HG03571 (cell line): ENCODE measurements at regions not wholly inside any gene's neighbourhood (a gene's known extent, or its start where the extent isn't known, plus 50 kb on each side); places are given as distances from the start of the nearest gene placed in this dataset.
A peak's percentile ranks its signal among the peaks of the same experiment; 100 is the strongest.
"Not testable (repeated sequence)": the region's sequence is repeated elsewhere in the genome, so short reads cannot be mapped to it uniquely, and the experiment has no call there.

ENCODE experiments used
- ATAC-seq: cut with Tn5 transposase; IDR thresholded peaks from one replicate; pipeline ENCODE4 v1.9.1; 2021; ENCODE audit not compliant: unreplicated experiment

- no peak for ATAC-seq
Observed at GRCh38 chr4:116551806-116552205, 533.6 kb downstream of the TRAM1L1 start.

GRCh38 chr4:116547632-116548031 is 537.7 kb downstream of the TRAM1L1 start:
- no peak for ATAC-seq

DNA sequence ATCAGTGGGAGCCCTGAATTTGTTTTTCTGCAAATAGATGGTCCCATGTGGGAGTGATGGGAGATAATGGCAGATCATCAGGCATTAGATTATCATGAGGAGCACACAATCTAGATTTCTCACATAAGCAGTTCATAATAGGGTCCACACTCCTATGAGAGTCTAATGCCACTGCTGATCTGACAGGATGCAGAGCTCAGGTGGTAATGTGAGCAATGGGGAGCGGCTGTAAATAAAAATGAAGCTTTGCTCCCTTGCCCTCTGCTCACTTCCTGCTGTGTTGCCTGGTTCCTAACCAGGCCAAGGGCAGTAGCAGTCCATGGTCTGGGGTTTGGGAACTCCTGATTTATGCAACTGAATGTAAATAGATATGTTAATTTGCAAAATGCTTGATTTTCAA is 538.6 kb downstream of the TRAM1L1 start:
- ATAC-seq = no peak

DNA sequence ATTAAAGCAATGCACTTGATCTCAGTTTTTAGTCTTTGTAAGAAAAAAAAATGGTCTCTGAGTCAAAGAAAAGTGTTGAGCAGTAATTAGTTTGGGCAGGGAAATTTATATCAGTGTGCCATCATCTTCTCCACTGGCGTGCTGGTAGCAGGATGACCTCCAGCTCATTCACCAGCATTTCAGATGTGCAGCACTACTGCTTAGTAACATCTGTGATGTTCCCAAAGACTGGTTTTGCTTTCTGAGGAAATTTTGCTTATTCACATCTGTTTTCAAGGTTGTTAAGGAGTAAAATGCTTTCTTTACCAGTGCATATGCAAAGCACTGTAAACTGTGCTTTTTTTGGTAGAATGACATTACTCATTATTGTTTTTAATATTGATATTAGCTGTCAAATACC is 540.4 kb downstream of the TRAM1L1 start:
- ATAC-seq = no peak

DNA sequence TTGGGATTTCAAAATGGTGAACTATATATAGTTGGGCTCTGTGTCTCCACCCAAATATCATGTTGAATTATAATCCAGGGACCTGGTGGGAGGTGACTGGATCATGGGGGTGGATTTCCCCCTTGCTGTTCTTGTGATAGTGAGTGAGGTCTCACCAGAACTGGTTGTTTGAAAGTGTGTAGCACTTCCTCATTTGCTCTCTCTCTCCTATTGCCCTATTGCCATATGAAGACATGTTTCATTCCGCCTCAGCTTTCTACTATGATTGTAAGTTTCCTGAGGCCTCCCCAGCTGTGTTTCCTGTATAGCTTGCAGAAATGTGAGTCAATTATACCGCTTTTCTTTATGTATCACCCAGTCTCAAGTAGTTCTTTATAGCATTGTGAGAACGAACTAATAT is 545.6 kb downstream of the TRAM1L1 start:
- no peak for ATAC-seq

DNA sequence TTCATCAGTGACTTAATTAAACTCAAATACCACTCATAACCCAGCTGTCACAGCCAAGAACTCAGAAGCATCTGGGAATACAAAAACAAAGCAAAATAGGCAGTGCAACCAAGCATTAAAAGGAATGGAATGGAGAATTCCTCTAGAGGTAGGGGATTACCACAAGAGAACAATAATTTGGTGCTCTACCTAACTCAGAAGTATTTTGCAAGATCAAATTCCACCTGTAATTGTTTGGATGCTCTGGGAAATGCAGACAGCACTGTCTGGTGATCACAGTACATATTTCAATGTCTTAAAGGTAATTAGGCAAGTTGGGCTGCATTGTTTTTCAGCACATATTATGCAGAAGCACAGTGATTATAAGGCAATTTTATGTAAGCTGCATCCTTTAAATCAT is 547.5 kb downstream of the TRAM1L1 start:
- ATAC-seq = no peak

GRCh38 chr4:116536024-116536423 is 549.4 kb downstream of the TRAM1L1 start:
- not testable (repeated sequence) for ATAC-seq

GRCh38 chr4:116531870-116532269 is 553.5 kb downstream of the TRAM1L1 start:
- ATAC-seq = no peak

DNA sequence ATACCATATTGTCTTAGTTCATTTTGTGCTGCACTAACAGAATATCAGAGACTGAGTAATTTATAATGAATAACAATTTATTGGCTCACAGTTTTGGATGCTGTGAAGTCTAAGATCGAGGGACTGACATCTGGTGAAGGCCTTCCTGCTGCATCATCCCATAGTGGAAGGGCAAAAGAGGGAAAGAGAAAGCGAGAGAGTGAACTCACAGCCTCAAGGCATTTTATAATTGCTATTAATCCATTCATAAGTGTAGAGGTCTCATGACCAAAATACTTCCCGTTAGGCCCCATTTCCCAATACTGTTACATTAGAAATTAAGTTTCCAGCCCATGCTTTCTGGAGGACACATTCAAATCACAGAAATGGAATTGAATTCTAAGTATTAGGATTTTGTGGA is 554.4 kb downstream of the TRAM1L1 start:
- no peak for ATAC-seq

GRCh38 chr4:116530048-116530447 is 555.3 kb downstream of the TRAM1L1 start:
- no peak for ATAC-seq

- no peak for ATAC-seq
Observed at GRCh38 chr4:116529129-116529528, 556.2 kb downstream of the TRAM1L1 start.

DNA sequence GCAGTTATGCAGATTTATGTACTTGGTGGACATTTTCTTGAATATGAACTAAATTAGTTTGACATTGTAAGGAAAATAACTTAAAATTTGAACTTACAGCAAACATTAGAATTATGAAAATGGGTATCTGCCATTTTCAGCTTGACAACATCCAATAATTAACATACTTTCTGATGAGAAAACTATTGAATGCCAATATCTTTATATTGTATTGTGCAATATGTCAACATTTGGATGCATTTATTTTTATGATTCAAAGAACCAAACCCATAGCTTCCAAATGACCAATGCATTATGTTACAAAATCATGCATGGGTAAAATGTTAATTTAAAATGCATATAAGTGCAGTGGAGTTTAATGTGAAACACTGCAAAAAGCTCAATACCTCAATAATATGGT is 562.5 kb downstream of the TRAM1L1 start:
- no peak for ATAC-seq

- ATAC-seq = no peak
Observed at GRCh38 chr4:116520886-116521285, 564.5 kb downstream of the TRAM1L1 start.

- ATAC-seq = no peak
Observed at GRCh38 chr4:116516711-116517110, 568.7 kb downstream of the TRAM1L1 start.

GRCh38 chr4:116515959-116516358 is 569.4 kb downstream of the TRAM1L1 start:
- no peak for ATAC-seq

GRCh38 chr4:116512552-116512951 is 572.8 kb downstream of the TRAM1L1 start:
- ATAC-seq = no peak

DNA sequence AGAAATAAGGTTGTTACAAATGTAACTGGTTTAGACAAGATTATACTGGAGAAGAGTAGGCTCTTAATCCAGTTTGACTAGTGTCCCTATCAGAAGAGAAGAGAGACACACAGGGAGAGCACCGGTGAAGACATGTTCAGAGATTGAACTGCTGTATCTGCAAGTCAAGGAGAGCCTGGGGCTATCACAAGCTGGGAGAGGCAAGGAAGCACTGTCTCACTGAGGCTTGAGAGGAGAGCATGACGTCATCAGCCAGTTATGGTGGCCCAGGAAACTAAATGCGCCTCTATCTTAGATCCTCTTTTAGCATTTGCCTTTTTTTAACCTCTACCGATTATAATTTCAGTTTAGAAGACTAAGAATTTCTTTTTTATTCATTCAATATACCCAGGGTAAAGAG is 583.4 kb downstream of the TRAM1L1 start:
- ATAC-seq = no peak

GRCh38 chr4:116500225-116500624 is 585.2 kb downstream of the TRAM1L1 start:
- ATAC-seq = no peak

GRCh38 chr4:116489739-116490138 is 595.6 kb downstream of the TRAM1L1 start:
- ATAC-seq = no peak

GRCh38 chr4:116486401-116486800 is 599.0 kb downstream of the TRAM1L1 start:
- ATAC-seq = no peak

- no peak for ATAC-seq
Observed at GRCh38 chr4:116480546-116480945, 604.8 kb downstream of the TRAM1L1 start.

GRCh38 chr4:116478343-116478742 is 607.0 kb downstream of the TRAM1L1 start:
- ATAC-seq = no peak

- ATAC-seq = peak; percentile 69
Observed at GRCh38 chr4:116469582-116469981, 615.8 kb downstream of the TRAM1L1 start.

DNA sequence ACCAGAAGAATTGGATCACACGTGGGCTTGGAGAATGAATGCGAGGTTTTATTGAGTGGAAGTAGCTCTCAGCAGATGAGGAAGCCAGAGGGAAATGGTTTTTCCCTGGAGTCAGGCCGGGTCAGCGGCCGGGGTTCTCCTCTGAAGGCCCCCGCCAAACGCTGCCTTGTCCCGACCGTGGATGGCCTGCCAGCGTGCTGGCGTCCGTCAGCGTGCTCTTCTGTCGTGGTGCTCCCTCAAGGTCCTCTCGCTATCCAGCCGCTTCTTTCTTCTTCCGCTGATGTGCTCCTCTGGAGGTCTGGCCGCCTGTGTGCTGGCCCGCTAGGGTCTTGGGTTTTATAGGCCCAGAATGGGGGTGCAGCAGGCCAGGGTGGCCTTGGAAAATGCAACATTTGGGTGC is 632.2 kb downstream of the TRAM1L1 start:
- ATAC-seq = no peak
